ENCODE measurements at regions not wholly inside any gene's neighbourhood (a gene's known extent, or its start where the extent isn't known, plus 50 kb on each side); places are given as distances from the start of the nearest gene placed in this dataset.

- no peaks in the 10 kb centered on the region for H3K79me2 ChIP-seq (ENCODE audit: control insufficient read depth, insufficient read depth, low read length)
- no peak for DNase-seq
- WGBS (ENCODE audit: insufficient coverage), result no CpG with 5 or more reads among the region's 1 CpG
- POLR2A ChIA-PET, result interaction anchor here (0.6 to 0.7 kb wide), 3 partner anchors 130 to 242 kb away, joined by 3 to 6 read pairs (median 4); no protein-coding TSS in a partner anchor
- no peaks in the 10 kb centered on the region for H3K36me3 ChIP-seq (replicated peaks in 1 of 2; ENCODE audit: control extremely low read depth in 1 of 2, control insufficient read depth in 1 of 2, extremely low read depth in 1 of 2, insufficient read depth in 2 of 2, low read length in 1 of 2)
- no peak overlapping the region for H3K4me2 ChIP-seq (replicated peaks; ENCODE audit: low read depth, low read length, poor library complexity, severe bottlenecking)
- H3K9ac ChIP-seq (ENCODE audit: low read length), result no peak overlapping the region
- peaks cover 35 to 38% of the 10 kb centered on the region in 2 donors for H3K4me1 ChIP-seq (ENCODE audit: control insufficient read depth in 2 of 2, insufficient read depth in 2 of 2, low read length in 2 of 2)
- TF ChIP-seq EZH2 (IDR thresholded peaks at IDR 0.05; ENCODE audit: borderline replicate concordance, insufficient read depth, low read depth, low read length, poor library complexity, severe bottlenecking) (no peak), CTCF (IDR thresholded peaks at IDR 0.05) (no peak)
- Mint-ChIP-seq H3K27ac (no peak overlapping the region), H3K4me1 (peaks cover 37% of the 10 kb centered on the region), H3K9me3 (ENCODE audit: insufficient read depth) (no peaks in the 10 kb centered on the region), H3K27me3 (no peaks in the 10 kb centered on the region), H3K4me3 (no peak overlapping the region)
- no peak for ATAC-seq (ENCODE audit: low read depth)
- no peaks in the 10 kb centered on the region for H3K27me3 ChIP-seq (replicated peaks in 1 of 4; ENCODE audit: control extremely low read depth in 1 of 4, control insufficient read depth in 3 of 4, insufficient read depth in 4 of 4, low read length in 3 of 4)
- peak overlapping the region; percentile 6 for H2AFZ ChIP-seq (ENCODE audit: insufficient read depth, low read depth, low read length, poor library complexity, severe bottlenecking)
- H3K27ac ChIP-seq (ENCODE audit: low read length in 2 of 2), result no peak overlapping the region
- no peak overlapping the region for H3K4me3 ChIP-seq (ENCODE audit: control extremely low read depth in 1 of 5, extremely low read depth in 1 of 5, insufficient read depth in 1 of 5, low read depth in 2 of 5, low read length in 4 of 5)
- no peaks in the 10 kb centered on the region for H4K20me1 ChIP-seq (ENCODE audit: control insufficient read depth, insufficient read depth, low read length, poor library complexity, severe bottlenecking)
- intact Hi-C loops (cut with micrococcal nuclease), result loop anchor here (5.0 kb wide), 1 partner anchor 97 kb away; no protein-coding TSS in a partner anchor
- CTCF ChIA-PET, result interaction anchor here (1.5 to 17.2 kb wide), 2 partner anchors 80 to 244 kb away, joined by 4 to 261 read pairs; no protein-coding TSS in a partner anchor
- H3K9me3 ChIP-seq (ENCODE audit: control extremely low read depth in 1 of 3, control insufficient read depth in 2 of 3, insufficient read depth in 1 of 3, low read length in 2 of 3), result no peaks in the 10 kb centered on the region
Measured at GRCh38 chr10:91009121-91009520, 88.2 kb upstream of the ANKRD1 start.

- no peak overlapping the region for H3K4me2 ChIP-seq (replicated peaks; ENCODE audit: low read depth, low read length, poor library complexity, severe bottlenecking)
- Mint-ChIP-seq H3K27me3 (no peaks in the 10 kb centered on the region), H3K4me1 (peaks cover 27% of the 10 kb centered on the region), H3K4me3 (no peak overlapping the region), H3K9me3 (ENCODE audit: insufficient read depth) (no peaks in the 10 kb centered on the region), H3K27ac (no peak overlapping the region)
- intact Hi-C loops (cut with micrococcal nuclease), result no loop called here
- no peak overlapping the region for H2AFZ ChIP-seq (ENCODE audit: insufficient read depth, low read depth, low read length, poor library complexity, severe bottlenecking)
- H3K27ac ChIP-seq (ENCODE audit: low read length in 2 of 2), result no peak overlapping the region
- H3K27me3 ChIP-seq (replicated peaks in 1 of 4; ENCODE audit: control extremely low read depth in 1 of 4, control insufficient read depth in 3 of 4, insufficient read depth in 4 of 4, low read length in 3 of 4), result no peaks in the 10 kb centered on the region
- TF ChIP-seq CTCF (IDR thresholded peaks at IDR 0.05), result no peak
- TF ChIP-seq EZH2 (IDR thresholded peaks at IDR 0.05; ENCODE audit: borderline replicate concordance, insufficient read depth, low read depth, low read length, poor library complexity, severe bottlenecking), result no peak
- ChIA-PET POLR2A (no interaction called here), CTCF (interaction anchor here (17.2 kb wide), 1 partner anchor 242 kb away, joined by 261 read pairs; no protein-coding TSS in a partner anchor)
- H3K9me3 ChIP-seq (ENCODE audit: control extremely low read depth in 1 of 3, control insufficient read depth in 2 of 3, insufficient read depth in 1 of 3, low read length in 2 of 3), result no peaks in the 10 kb centered on the region
- no CpG with 5 or more reads among the region's 3 CpGs for WGBS (ENCODE audit: insufficient coverage)
- no peak overlapping the region for H3K4me3 ChIP-seq (ENCODE audit: control extremely low read depth in 1 of 5, extremely low read depth in 1 of 5, insufficient read depth in 1 of 5, low read depth in 2 of 5, low read length in 4 of 5)
- peaks cover 31% of the 10 kb centered on the region in 2 donors for H3K4me1 ChIP-seq (ENCODE audit: control insufficient read depth in 2 of 2, insufficient read depth in 2 of 2, low read length in 2 of 2)
- no peak for DNase-seq
- ATAC-seq (ENCODE audit: low read depth), result no peak
- H3K36me3 ChIP-seq (replicated peaks in 1 of 2; ENCODE audit: control extremely low read depth in 1 of 2, control insufficient read depth in 1 of 2, extremely low read depth in 1 of 2, insufficient read depth in 2 of 2, low read length in 1 of 2), result no peaks in the 10 kb centered on the region
- H4K20me1 ChIP-seq (ENCODE audit: control insufficient read depth, insufficient read depth, low read length, poor library complexity, severe bottlenecking), result no peaks in the 10 kb centered on the region
- H3K9ac ChIP-seq (ENCODE audit: low read length), result no peak overlapping the region
- no peaks in the 10 kb centered on the region for H3K79me2 ChIP-seq (ENCODE audit: control insufficient read depth, insufficient read depth, low read length)
Measured at GRCh38 chr10:91010952-91011351, 90.1 kb upstream of the ANKRD1 start.

All from B cell (primary cell).